Ammon's horn (tissue), 1 donor: ENCODE measurements at regions not wholly inside any gene's neighbourhood (a gene's known extent, or its start where the extent isn't known, plus 50 kb on each side); places are given as distances from the start of the nearest gene placed in this dataset.

Experiments
- DNase-seq: peaks from one replicate; pipeline ENCODE4 v3.0.0-alpha.2; 2016; ENCODE audit warnings: low spot score

GRCh38 chr5:15447209-15447608, 52.8 kb upstream of the FBXL7 start:
- DNase-seq = no peak

DNA sequence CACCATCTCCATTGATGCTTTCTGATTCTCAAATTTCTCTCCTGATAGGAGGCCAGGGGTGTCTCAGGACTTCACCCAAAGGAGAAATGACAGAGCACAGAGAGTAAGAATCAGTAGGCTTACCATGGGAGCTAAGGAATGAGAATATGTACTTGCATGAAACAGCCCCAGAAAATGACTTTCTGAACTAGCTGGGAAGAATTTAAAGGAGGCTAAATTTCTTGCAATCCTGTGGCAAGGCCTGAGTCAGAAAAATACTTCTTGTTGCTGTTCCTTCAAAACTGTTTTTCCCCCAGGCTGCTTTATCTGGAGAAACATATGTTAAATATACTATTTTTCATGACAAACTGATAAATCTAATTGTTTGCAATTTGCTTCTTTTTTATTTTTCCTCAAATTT, 53.4 kb upstream of the FBXL7 start:
- DNase-seq = no peak

GRCh38 chr5:15442193-15442570, 57.8 kb upstream of the FBXL7 start:
- no peak for DNase-seq

DNA sequence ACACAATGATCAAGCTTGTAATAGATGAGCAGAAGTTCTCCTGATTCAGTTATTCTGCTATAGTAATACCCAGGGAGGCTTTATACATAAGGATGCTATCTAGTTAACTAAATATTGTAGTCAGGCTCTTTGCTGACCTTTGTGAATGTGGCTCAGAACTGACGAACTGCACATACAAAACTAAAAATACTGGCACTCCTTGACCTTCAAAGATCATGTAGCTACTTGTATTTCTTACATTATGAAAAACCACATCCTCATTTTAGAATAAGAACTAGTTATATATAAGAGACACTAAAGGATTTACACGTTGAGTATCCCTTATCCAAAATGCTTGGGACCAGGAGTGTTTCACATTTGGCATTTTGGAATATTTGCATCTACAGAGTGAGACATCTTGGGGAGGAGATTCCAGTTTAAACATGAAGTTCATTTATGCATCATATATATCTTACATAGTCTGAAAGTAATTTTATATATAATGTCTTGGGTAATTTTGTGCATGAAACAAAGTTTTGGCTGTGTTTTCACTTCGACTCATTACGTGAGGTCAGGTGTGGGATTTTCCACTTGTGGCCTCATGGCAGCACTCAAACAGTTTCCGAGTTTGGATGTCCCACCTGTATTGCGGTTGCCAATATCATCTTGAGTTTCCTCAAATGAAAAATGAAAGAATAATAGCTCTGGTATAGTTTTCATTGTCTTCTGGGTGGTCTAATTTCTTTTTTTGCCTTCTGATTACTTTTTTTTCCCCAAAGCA, 58.4 kb upstream of the FBXL7 start:
- DNase-seq = no peak

DNA sequence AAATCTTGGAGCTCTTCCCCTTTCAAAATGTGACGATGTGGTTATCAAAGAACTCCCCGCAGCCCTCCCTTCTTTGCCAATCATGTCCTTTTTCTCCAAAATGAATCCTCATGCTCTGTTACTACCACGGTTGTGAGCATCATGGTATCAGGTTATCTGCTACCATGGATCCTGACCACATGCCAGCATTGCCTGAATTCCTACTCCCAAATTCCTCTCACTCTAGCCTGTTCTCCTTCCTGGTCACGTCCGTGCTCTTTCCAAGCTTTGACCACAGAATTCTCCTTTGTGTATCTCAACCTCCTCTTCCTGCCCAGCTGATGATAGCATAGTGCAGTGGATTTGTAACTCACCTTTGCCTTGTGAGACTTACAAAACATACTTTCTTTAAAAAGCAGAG, 59.5 kb upstream of the FBXL7 start:
- DNase-seq = no peak

DNA sequence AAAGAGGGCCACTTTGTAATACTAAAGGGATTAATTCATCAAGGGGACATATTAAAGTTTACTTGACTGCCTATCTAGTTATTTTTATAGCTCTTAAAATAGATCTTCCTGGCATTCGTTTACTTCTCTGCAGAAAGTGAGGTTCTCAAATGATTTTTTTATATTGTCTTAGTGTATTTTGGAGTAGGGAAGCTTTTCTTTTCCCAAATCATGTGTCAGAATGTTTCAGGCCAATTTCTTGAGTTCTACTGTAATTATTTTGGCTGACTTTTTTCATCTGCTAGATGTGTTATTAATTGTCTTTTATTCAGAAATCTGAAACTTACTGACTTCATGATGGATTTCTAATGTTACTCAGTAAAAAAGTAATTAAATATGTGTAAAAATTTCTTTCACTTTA, 60.2 kb upstream of the FBXL7 start:
- DNase-seq = no peak

- DNase-seq = no peak
Measured at GRCh38 chr5:15433709-15434108, 66.3 kb upstream of the FBXL7 start.

- DNase-seq = no peak
Measured at GRCh38 chr5:15431923-15432322, 68.1 kb upstream of the FBXL7 start.

DNA sequence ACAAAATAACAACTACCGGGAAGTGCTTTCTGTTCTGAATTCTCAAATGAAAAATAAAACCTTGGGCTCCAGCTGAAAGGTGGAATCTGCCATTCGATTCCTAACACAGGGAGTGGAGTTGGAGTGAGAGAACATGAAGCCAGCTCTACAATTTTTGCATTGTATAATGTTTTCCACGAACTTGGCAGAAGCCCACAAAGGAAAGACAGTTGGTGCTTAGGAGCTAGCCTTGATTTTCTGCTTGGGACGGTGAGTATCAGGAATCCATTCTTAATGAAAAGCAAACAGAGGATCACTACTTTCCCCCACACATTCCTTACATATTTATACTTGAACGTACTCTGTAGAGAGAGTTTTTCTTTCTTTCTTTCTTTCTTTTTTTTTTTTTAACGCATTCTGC, 74.2 kb upstream of the FBXL7 start:
- DNase-seq = no peak

GRCh38 chr5:15424769-15425168, 75.2 kb upstream of the FBXL7 start:
- no peak for DNase-seq

- DNase-seq = no peak
Measured at GRCh38 chr5:15421921-15422412, 78.0 kb upstream of the FBXL7 start.

- no peak for DNase-seq
Measured at GRCh38 chr5:15421381-15421780, 78.6 kb upstream of the FBXL7 start.

DNA sequence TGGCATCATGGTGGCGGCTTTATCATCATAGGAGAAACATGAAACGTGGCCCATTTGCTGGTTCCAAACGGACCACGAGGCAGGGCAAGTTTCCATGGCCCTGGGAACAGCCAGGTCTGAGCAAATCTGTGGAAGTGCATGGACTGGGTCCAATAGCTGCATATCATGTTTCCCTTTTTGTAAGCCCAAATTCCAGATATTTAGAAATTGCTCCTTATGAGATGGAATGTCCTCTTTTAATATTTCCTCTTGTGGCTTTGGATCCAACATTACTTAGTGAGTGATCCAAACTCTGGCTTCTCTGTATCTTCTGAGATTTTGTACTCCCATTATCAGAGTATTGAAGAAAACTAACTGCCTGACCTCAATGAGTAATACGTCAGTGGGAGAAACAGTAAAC, 79.8 kb upstream of the FBXL7 start:
- DNase-seq = no peak

DNA sequence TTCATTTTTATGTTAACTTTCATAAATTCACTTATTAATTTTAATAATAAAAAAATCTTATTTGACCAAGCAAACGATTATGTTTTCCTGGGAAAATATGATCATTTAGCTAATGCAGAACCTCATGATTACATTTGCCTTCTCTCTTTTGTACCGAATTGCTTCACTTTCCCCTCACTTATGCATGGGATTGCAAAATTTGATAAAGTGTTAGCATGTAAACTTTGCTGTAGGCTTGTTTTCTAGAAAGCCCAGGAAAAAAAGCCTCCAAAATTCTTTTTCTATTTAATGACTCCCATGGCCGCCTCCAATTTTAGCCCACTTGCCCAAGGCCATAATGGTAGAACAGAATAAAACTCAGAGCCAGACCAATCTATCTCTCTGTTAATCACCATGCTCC, 82.8 kb upstream of the FBXL7 start:
- no peak for DNase-seq

- DNase-seq = no peak
Measured at GRCh38 chr5:15406478-15406877, 93.5 kb upstream of the FBXL7 start.

GRCh38 chr5:15393146-15393545, 106.8 kb upstream of the FBXL7 start:
- DNase-seq = no peak

DNA sequence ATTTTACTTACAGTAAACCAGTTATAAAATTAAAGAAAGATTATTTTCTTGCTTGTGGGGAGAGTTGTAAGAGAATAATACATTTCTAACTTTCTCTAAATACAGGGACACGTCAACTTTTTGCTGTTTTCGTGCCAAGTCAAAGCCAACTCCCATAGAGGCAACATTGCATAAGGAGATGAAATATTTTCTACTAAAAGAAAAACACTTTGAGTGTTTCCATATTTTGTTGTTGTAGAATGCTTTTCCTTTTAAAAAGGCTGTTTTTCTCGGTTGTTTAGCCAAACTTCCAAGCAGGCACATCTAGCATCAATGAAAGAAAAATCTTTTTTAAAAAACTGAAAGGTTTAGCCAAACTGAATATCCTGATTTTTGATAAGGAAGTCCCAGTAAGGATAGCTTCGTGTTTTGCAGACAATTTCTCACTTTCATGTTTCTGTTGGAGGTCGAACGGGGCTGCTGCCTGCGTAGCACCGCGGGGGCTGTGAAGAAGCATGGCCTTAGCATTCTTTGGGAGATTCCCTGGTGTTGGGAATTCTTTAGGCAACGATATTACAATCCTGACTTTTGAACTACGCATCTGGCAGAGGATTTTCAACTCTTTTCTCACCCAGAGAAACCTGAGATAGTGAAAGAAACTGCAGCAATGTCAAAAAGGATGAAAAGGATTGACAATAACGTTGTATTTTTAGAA, 108.1 kb upstream of the FBXL7 start:
- DNase-seq = no peak

DNA sequence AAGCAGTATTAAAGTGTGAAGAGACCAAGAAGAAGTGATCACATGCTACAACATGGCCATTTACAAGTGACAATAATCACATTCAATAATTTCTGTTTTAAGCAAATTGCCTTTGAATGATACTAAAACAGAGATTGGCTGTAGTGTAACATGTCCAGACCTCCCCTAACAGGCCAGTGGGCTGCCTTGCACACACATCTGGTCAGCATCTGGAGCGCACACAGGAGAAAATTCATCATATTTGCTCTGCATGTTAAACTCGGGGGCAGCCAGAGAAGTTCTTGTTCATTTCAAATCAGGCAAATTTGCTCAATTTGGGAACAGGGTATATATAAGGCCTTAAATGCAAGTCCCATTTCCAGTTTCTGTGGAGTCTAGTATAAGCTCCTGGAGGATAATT, 111.1 kb upstream of the FBXL7 start:
- DNase-seq = no peak

DNA sequence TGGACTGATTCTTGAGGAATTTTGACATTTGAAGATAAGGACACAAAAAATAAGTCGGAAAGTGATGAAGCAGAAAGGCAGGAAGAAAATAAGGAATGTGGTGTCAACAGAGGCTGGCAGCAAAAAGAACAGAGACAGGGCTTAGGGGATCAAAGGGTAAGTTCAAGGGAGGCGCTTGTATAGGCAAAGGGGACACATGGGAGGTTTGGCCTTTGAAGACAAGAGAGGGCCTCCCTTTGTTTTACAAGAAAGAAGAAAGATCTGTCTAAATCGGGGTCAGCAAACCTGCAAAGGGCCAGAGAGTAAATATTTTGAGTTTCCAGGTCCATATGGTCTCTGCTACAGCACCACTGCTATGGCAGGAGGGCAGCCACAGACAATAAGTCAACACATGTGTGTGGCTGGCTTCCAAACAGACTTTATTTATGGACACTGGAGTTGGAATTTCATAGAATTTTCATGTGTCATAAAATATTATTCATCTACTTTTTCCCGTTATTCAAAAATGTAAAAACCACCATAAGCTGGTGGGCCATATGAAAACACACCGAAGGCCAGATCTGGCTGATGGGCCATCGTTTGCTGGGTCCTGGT, 112.0 kb upstream of the FBXL7 start:
- DNase-seq = no peak

GRCh38 chr5:15386122-15386521, 113.9 kb upstream of the FBXL7 start:
- DNase-seq = no peak

- no peak for DNase-seq
Measured at GRCh38 chr5:15385553-15385952, 114.4 kb upstream of the FBXL7 start.

DNA sequence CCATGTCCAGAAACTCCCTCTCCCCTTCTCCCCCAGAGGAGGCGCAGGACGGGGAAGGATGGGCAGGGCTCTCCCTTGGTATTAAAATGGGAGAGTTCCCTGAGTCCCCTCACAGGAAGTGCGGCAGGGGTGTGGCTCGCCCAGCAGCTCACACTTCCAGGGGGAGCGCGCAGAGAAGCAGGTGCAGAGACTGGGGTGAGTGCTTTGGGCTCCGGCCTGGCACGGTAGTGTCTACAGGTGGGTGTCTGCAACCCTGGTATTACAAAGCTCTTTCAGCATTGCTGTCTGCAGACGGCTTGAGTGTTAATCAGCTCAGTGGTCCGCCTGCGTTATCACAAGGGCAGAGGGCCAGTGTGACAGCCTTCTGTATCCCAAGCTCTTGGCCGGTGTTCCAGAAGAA, 114.9 kb upstream of the FBXL7 start:
- no peak for DNase-seq

DNA sequence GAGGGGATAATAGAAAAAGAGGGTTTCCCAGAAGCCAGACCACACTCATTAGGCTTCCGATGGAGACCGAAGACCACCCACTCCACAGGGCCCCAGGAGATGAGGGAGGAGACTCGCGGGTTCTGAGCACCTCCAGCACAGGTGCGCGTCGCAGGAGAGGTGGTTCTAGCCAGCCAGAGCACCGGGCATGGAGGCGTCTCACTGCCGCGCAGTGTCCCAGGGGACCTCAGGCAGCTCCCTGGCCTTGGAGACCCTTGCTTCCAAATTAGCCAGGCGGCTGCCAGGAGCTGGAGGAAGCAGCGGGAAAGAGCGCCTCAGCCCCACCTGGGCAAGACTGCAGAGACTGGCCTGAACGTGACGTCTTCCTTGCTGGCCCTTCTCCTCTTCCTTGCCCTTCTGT, 115.4 kb upstream of the FBXL7 start:
- no peak for DNase-seq
